Parathyroid adenoma (tissue), 2 donors: ENCODE measurements at regions not wholly inside any gene's neighbourhood (a gene's known extent, or its start where the extent isn't known, plus 50 kb on each side); places are given as distances from the start of the nearest gene placed in this dataset.
"Not testable (repeated sequence)": the region's sequence is repeated elsewhere in the genome, so short reads cannot be mapped to it uniquely, and the experiment has no call there.

Experiments used
- H2AFZ ChIP-seq: fragments of 300-600 bp; sonication (generic); one replicate; pipeline ENCODE4 v1.7.0; 2017; ENCODE audit warnings: antibody characterized with exemption, mild to moderate bottlenecking
- H3K27ac ChIP-seq: fragments of 300-600 bp; sonication (generic); one replicate; pipeline ENCODE4 v1.7.0; 2017
- H3K27me3 ChIP-seq: fragments of 300-600 bp; sonication (generic); one replicate; pipeline ENCODE4 v1.7.0; 2017; ENCODE audit warnings: low read length; ENCODE audit not compliant: control insufficient read depth, insufficient read depth
- H3K36me3 ChIP-seq: fragments of 300-600 bp; sonication (generic); one replicate; pipeline ENCODE4 v1.7.0; 2017; ENCODE audit warnings: low read length; ENCODE audit not compliant: control insufficient read depth, insufficient read depth
- H3K4me1 ChIP-seq: fragments of 300-600 bp; sonication (generic); one replicate; pipeline ENCODE4 v1.7.0; 2017; ENCODE audit warnings: control low read depth
- H3K4me2 ChIP-seq: fragments of 300-600 bp; sonication (generic); one replicate; pipeline ENCODE4 v1.7.0; 2017; ENCODE audit warnings: low read length
- H3K4me3 ChIP-seq: fragments of 300-600 bp; sonication (generic); one replicate; pipeline ENCODE4 v1.7.0; 2017; ENCODE audit warnings: low read depth, low read length
- H3K79me2 ChIP-seq: fragments of 300-600 bp; sonication (generic); one replicate; pipeline ENCODE4 v1.7.0; 2017; ENCODE audit warnings: control low read depth
- H3K9ac ChIP-seq: fragments of 300-600 bp; sonication (generic); one replicate; pipeline ENCODE4 v1.7.0; 2017; ENCODE audit warnings: mild to moderate bottlenecking
- H3K9me3 ChIP-seq: fragments of 300-600 bp; sonication (generic); one replicate; pipeline ENCODE4 v1.7.0; 2017; ENCODE audit warnings: low read length; ENCODE audit not compliant: control insufficient read depth
- TF ChIP-seq, protein P1 (sequence below): fragments of 300-600 bp; sonication (generic); IDR thresholded peaks from one replicate; pipeline ENCODE4 v1.7.0; 2017; ENCODE audit warnings: antibody characterized with exemption, mild to moderate bottlenecking
- donor health status: primary hyperparathyroidism.

DNA sequence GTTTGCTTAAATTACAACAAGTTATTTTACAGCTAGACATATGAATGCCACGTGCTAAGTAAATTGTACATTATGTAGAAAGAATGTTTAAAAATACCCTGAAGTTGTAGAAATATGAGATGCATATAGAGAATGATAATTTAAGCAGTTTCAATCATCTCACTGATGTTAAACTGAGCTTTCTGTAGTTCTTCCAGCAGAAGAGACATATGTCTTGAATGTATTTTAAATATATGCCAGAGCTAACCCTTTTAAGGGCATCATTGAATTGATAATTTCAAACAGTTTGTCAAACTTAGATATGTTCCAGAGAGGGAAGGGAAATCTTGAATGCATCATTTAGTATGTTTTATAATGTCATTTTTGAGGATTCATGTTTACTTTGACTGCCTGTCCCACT is 255.2 kb downstream of the MDFIC start:
- no peak overlapping the region for H2AFZ ChIP-seq
- no peak overlapping the region for H3K4me3 ChIP-seq
- H3K27ac ChIP-seq = no peak overlapping the region
- no peak overlapping the region for H3K4me2 ChIP-seq
- H3K4me1 ChIP-seq = no peaks in the 10 kb centered on the region
- no peaks in the 10 kb centered on the region for H3K27me3 ChIP-seq
- no peaks in the 10 kb centered on the region for H3K36me3 ChIP-seq
- no peaks in the 10 kb centered on the region for H3K9me3 ChIP-seq
- TF ChIP-seq, protein P1, sequence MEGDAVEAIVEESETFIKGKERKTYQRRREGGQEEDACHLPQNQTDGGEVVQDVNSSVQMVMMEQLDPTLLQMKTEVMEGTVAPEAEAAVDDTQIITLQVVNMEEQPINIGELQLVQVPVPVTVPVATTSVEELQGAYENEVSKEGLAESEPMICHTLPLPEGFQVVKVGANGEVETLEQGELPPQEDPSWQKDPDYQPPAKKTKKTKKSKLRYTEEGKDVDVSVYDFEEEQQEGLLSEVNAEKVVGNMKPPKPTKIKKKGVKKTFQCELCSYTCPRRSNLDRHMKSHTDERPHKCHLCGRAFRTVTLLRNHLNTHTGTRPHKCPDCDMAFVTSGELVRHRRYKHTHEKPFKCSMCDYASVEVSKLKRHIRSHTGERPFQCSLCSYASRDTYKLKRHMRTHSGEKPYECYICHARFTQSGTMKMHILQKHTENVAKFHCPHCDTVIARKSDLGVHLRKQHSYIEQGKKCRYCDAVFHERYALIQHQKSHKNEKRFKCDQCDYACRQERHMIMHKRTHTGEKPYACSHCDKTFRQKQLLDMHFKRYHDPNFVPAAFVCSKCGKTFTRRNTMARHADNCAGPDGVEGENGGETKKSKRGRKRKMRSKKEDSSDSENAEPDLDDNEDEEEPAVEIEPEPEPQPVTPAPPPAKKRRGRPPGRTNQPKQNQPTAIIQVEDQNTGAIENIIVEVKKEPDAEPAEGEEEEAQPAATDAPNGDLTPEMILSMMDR = no peak
- no peak overlapping the region for H3K9ac ChIP-seq
- H3K79me2 ChIP-seq = no peaks in the 10 kb centered on the region

GRCh38 chr7:115172397-115172796 is 250.5 kb downstream of the MDFIC start:
- not testable (repeated sequence) for H3K27me3 ChIP-seq, H3K9ac ChIP-seq, H3K36me3 ChIP-seq

DNA sequence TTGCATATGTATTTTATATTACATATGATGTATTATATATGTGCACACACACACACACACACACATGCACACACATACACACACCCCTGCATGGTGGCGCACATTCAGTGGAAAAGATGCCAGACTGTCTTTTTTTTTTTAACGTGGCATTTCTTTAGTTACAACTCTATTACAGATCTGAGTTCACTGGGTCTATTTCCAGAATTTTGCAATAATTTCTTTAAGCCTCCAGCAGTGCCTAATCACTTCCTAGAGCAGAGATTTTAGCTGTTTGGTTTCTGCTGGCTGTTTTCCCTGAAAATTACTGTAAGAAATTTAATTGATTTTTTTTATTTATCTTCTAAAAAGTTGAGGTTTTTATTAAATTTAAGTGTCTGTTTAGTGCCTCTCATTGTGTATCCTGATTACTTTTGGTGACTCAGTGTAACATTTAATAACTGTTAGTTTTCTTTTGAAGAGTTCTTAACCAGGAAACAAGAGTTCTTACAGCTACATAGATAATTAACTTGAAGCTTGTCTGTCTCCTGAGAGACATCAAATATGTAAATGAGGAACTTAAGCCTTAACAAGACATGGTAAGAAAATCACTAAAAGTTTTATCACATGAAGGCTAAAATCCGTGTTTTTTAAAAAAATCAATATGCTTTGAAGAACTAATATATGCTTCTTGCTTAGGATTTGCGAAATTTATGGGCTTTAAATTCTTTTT is 232.0 kb downstream of the MDFIC start:
- H3K79me2 ChIP-seq = no peaks in the 10 kb centered on the region
- H2AFZ ChIP-seq = no peak overlapping the region
- H3K9me3 ChIP-seq = no peaks in the 10 kb centered on the region
- H3K9ac ChIP-seq = no peak overlapping the region
- no peak overlapping the region for H3K27ac ChIP-seq
- no peak overlapping the region for H3K4me2 ChIP-seq
- H3K4me3 ChIP-seq = no peak overlapping the region
- no peaks in the 10 kb centered on the region for H3K36me3 ChIP-seq
- TF ChIP-seq, protein P1 = no peak
- no peaks in the 10 kb centered on the region for H3K27me3 ChIP-seq
- no peaks in the 10 kb centered on the region for H3K4me1 ChIP-seq

More at GRCh38 chr7:115172397-115172796, 250.5 kb downstream of the MDFIC start:
- H3K4me3 ChIP-seq, H3K79me2 ChIP-seq, H3K4me2 ChIP-seq, H2AFZ ChIP-seq, H3K9me3 ChIP-seq, H3K27ac ChIP-seq, H3K4me1 ChIP-seq: not testable (repeated sequence)

GRCh38 chr7:115153176-115153575 is 231.3 kb downstream of the MDFIC start:
- no peak overlapping the region for H3K9ac ChIP-seq
- TF ChIP-seq, protein P1 = no peak
- no peak overlapping the region for H2AFZ ChIP-seq

DNA sequence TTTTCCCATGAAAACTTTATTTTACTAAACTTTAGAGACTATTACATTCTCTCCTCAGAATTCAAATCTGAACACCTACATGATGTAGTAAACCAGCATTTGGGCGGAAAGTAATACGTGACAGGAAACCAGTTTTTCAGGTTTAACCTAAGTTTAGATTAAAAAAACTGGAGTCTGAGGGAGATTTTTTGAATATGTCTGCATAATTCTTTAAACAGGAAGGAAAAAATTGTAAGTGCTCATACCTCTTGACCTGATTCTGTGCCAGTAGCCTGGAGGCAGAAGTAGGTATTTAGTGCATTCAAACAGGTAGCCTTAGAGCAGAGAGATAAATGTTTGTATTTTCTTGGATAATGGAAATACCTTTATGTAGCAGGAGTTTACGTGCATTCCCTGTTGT is 224.3 kb downstream of the MDFIC start:
- H3K9me3 ChIP-seq = no peaks in the 10 kb centered on the region
- no peaks in the 10 kb centered on the region for H3K4me1 ChIP-seq
- no peaks in the 10 kb centered on the region for H3K36me3 ChIP-seq
- H3K4me2 ChIP-seq = peak overlapping the region; percentile 10
- no peak overlapping the region for H3K27ac ChIP-seq
- TF ChIP-seq, protein P1 = no peak
- no peak overlapping the region for H2AFZ ChIP-seq
- H3K27me3 ChIP-seq = no peaks in the 10 kb centered on the region
- H3K79me2 ChIP-seq = no peaks in the 10 kb centered on the region
- H3K4me3 ChIP-seq = no peak overlapping the region
- no peak overlapping the region for H3K9ac ChIP-seq

More at GRCh38 chr7:115153176-115153575, 231.3 kb downstream of the MDFIC start:
- H3K4me3 ChIP-seq = no peak overlapping the region
- no peaks in the 10 kb centered on the region for H3K79me2 ChIP-seq
- no peak overlapping the region for H3K4me2 ChIP-seq
- H3K27ac ChIP-seq = no peak overlapping the region
- no peaks in the 10 kb centered on the region for H3K9me3 ChIP-seq
- H3K36me3 ChIP-seq = no peaks in the 10 kb centered on the region
- no peaks in the 10 kb centered on the region for H3K4me1 ChIP-seq
- no peaks in the 10 kb centered on the region for H3K27me3 ChIP-seq
